AG10803 (cell line): ENCODE measurements at regions not wholly inside any gene's neighbourhood (a gene's known extent, or its start where the extent isn't known, plus 50 kb on each side); places are given as distances from the start of the nearest gene placed in this dataset.

Experiments
- DNase-seq: peaks from one replicate; pipeline ENCODE4 v3.0.0; 2010; ENCODE audit warnings: low read depth
- H3K4me3 ChIP-seq: 2 replicates; pipeline ENCODE4 v1.5.1; 2011; ENCODE audit warnings: mild to moderate bottlenecking, low read length, control low read depth
- CTCF ChIP-seq: conservative IDR thresholded peaks from 2 replicates; pipeline ENCODE4 v1.5.1; 2011; ENCODE audit warnings: mild to moderate bottlenecking, low read length, control low read depth, inconsistent platforms

- no peak overlapping the region for H3K4me3 ChIP-seq
- TF ChIP-seq CTCF, result no peak
- DNase-seq, result no peak
Observed at GRCh38 chr17:77654296-77654695, 304.2 kb upstream of the TNRC6C start.

- no peak for TF ChIP-seq CTCF
- DNase-seq, result no peak
- H3K4me3 ChIP-seq, result no peak overlapping the region
Observed at GRCh38 chr17:77654850-77655249, 303.7 kb upstream of the TNRC6C start.

- no peak for TF ChIP-seq CTCF
- DNase-seq, result no peak
- no peak overlapping the region for H3K4me3 ChIP-seq
Observed at GRCh38 chr17:77656054-77656453, 302.4 kb upstream of the TNRC6C start.

GRCh38 chr17:77657839-77658238 lies 300.7 kb upstream of the TNRC6C start:
- H3K4me3 ChIP-seq, result no peak overlapping the region
- TF ChIP-seq CTCF, result no peak
- DNase-seq, result no peak

GRCh38 chr17:77660524-77660923 lies 298.0 kb upstream of the TNRC6C start:
- DNase-seq, result no peak
- no peak overlapping the region for H3K4me3 ChIP-seq
- no peak for TF ChIP-seq CTCF

GRCh38 chr17:77662833-77663232 lies 295.7 kb upstream of the TNRC6C start:
- DNase-seq, result no peak
- no peak for TF ChIP-seq CTCF

GRCh38 chr17:77664097-77664729 lies 294.3 kb upstream of the TNRC6C start:
- no peak for DNase-seq
- no peak overlapping the region for H3K4me3 ChIP-seq
- TF ChIP-seq CTCF, result no peak

More at GRCh38 chr17:77662833-77663232, 295.7 kb upstream of the TNRC6C start:
- H3K4me3 ChIP-seq, result no peak overlapping the region
